ENCODE measurements at regions not wholly inside any gene's neighbourhood (a gene's known extent, or its start where the extent isn't known, plus 50 kb on each side); places are given as distances from the start of the nearest gene placed in this dataset.
"Not testable (repeated sequence)": the region's sequence is repeated elsewhere in the genome, so short reads cannot be mapped to it uniquely, and the experiment has no call there.

DNA sequence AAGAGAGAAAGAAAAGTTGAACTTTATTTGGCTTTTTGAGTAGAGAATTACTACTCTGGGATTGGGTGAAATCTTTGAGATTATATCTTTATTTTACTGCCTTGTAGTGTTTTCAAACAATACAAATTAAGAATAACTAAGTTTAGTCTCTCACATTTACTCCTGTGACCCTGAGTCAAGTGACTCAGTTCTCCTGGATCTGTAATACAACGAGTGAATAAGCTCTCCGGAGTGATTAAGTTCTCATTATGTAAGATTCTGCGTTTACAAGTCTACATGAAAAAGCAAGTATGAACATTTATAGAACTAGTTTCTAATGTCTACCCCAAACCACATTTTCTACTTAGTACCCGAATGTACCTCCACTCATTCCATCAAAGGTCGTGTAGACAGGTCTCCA, 165.5 kb upstream of the FOLH1 start:
- H3K27ac ChIP-seq (ENCODE audit: low read length in 2 of 2); H3K9me3 Mint-ChIP-seq (ENCODE audit: insufficient read depth); H2AFZ ChIP-seq (ENCODE audit: insufficient read depth, low read depth, low read length, poor library complexity, severe bottlenecking); H3K79me2 ChIP-seq (ENCODE audit: control insufficient read depth, insufficient read depth, low read length); H3K27me3 ChIP-seq (replicated peaks in 1 of 4; ENCODE audit: control extremely low read depth in 1 of 4, control insufficient read depth in 3 of 4, insufficient read depth in 4 of 4, low read length in 3 of 4); H3K9me3 ChIP-seq (ENCODE audit: control extremely low read depth in 1 of 3, control insufficient read depth in 2 of 3, insufficient read depth in 1 of 3, low read length in 2 of 3); intact Hi-C loops (cut with micrococcal nuclease); H3K27me3 Mint-ChIP-seq; H3K4me1 Mint-ChIP-seq; CTCF ChIA-PET; DNase-seq; H3K4me2 ChIP-seq (replicated peaks; ENCODE audit: low read depth, low read length, poor library complexity, severe bottlenecking); H3K9ac ChIP-seq (ENCODE audit: low read length); H4K20me1 ChIP-seq (ENCODE audit: control insufficient read depth, insufficient read depth, low read length, poor library complexity, severe bottlenecking); ATAC-seq (ENCODE audit: low read depth); POLR2A ChIA-PET; H3K4me3 ChIP-seq (ENCODE audit: control extremely low read depth in 1 of 5, extremely low read depth in 1 of 5, insufficient read depth in 1 of 5, low read depth in 2 of 5, low read length in 4 of 5); H3K36me3 ChIP-seq (replicated peaks in 1 of 2; ENCODE audit: control extremely low read depth in 1 of 2, control insufficient read depth in 1 of 2, extremely low read depth in 1 of 2, insufficient read depth in 2 of 2, low read length in 1 of 2); H3K4me3 Mint-ChIP-seq; H3K27ac Mint-ChIP-seq; H3K4me1 ChIP-seq (ENCODE audit: control insufficient read depth in 2 of 2, insufficient read depth in 2 of 2, low read length in 2 of 2): not testable (repeated sequence)
- no CpG with 5 or more reads among the region's 5 CpGs for WGBS (ENCODE audit: insufficient coverage)

DNA sequence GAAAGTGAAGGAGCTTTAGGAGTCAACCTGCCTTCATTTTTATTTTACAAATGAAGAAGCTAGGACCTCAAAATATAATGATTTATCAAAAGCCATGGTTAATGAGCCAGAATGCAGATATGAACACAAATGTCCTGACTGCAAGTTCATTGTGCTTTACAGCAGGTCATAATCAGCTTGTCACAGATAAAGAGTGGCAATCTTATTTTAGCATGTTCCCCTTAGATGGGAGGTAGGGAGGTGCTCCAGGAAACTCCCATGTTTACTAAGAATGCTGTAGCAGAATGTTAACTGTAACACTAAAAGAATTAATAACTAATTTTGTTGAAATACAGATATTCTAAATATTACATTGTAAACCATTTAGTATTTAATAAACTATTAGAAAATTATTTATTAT, 165.0 kb upstream of the FOLH1 start:
- H3K27ac ChIP-seq (ENCODE audit: low read length in 2 of 2); H4K20me1 ChIP-seq (ENCODE audit: control insufficient read depth, insufficient read depth, low read length, poor library complexity, severe bottlenecking); H3K4me2 ChIP-seq (replicated peaks; ENCODE audit: low read depth, low read length, poor library complexity, severe bottlenecking); H3K9me3 Mint-ChIP-seq (ENCODE audit: insufficient read depth); intact Hi-C loops (cut with micrococcal nuclease); H3K9me3 ChIP-seq (ENCODE audit: control extremely low read depth in 1 of 3, control insufficient read depth in 2 of 3, insufficient read depth in 1 of 3, low read length in 2 of 3); H3K9ac ChIP-seq (ENCODE audit: low read length); H3K27ac Mint-ChIP-seq; H3K4me3 Mint-ChIP-seq; POLR2A ChIA-PET; ATAC-seq (ENCODE audit: low read depth); H3K79me2 ChIP-seq (ENCODE audit: control insufficient read depth, insufficient read depth, low read length); H3K27me3 ChIP-seq (replicated peaks in 1 of 4; ENCODE audit: control extremely low read depth in 1 of 4, control insufficient read depth in 3 of 4, insufficient read depth in 4 of 4, low read length in 3 of 4); H3K4me1 Mint-ChIP-seq; H3K4me1 ChIP-seq (ENCODE audit: control insufficient read depth in 2 of 2, insufficient read depth in 2 of 2, low read length in 2 of 2); DNase-seq; H3K36me3 ChIP-seq (replicated peaks in 1 of 2; ENCODE audit: control extremely low read depth in 1 of 2, control insufficient read depth in 1 of 2, extremely low read depth in 1 of 2, insufficient read depth in 2 of 2, low read length in 1 of 2); CTCF ChIA-PET; H3K4me3 ChIP-seq (ENCODE audit: control extremely low read depth in 1 of 5, extremely low read depth in 1 of 5, insufficient read depth in 1 of 5, low read depth in 2 of 5, low read length in 4 of 5); H2AFZ ChIP-seq (ENCODE audit: insufficient read depth, low read depth, low read length, poor library complexity, severe bottlenecking); H3K27me3 Mint-ChIP-seq: not testable (repeated sequence)

DNA sequence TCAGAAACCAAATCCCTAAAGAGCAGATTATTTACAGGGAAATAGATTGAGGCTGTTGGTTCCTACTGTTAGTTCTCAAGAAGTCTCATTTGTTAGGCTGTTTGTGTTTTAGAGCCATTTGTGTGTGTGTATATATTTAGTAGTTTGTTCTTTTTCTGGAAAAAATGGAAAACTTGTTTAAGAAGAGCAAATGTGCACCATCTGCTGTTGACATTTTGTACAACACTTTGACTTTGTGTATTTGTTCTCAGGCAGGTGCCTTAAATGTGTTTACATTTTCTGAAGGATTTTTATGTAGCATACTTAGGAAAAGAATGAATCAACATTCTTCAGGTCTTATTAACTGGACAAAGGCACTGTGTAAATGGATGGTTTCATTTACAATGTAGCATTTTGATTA, 163.7 kb upstream of the FOLH1 start:
- H3K79me2 ChIP-seq (ENCODE audit: control insufficient read depth, insufficient read depth, low read length); H3K9ac ChIP-seq (ENCODE audit: low read length); ATAC-seq (ENCODE audit: low read depth); H3K27me3 Mint-ChIP-seq; POLR2A ChIA-PET; H3K4me3 ChIP-seq (ENCODE audit: control extremely low read depth in 1 of 5, extremely low read depth in 1 of 5, insufficient read depth in 1 of 5, low read depth in 2 of 5, low read length in 4 of 5); H2AFZ ChIP-seq (ENCODE audit: insufficient read depth, low read depth, low read length, poor library complexity, severe bottlenecking); H3K4me2 ChIP-seq (replicated peaks; ENCODE audit: low read depth, low read length, poor library complexity, severe bottlenecking); H3K4me3 Mint-ChIP-seq; H3K9me3 Mint-ChIP-seq (ENCODE audit: insufficient read depth); H3K9me3 ChIP-seq (ENCODE audit: control extremely low read depth in 1 of 3, control insufficient read depth in 2 of 3, insufficient read depth in 1 of 3, low read length in 2 of 3); H3K27ac Mint-ChIP-seq; H3K36me3 ChIP-seq (replicated peaks in 1 of 2; ENCODE audit: control extremely low read depth in 1 of 2, control insufficient read depth in 1 of 2, extremely low read depth in 1 of 2, insufficient read depth in 2 of 2, low read length in 1 of 2); intact Hi-C loops (cut with micrococcal nuclease); H4K20me1 ChIP-seq (ENCODE audit: control insufficient read depth, insufficient read depth, low read length, poor library complexity, severe bottlenecking); CTCF ChIA-PET; H3K27me3 ChIP-seq (replicated peaks in 1 of 4; ENCODE audit: control extremely low read depth in 1 of 4, control insufficient read depth in 3 of 4, insufficient read depth in 4 of 4, low read length in 3 of 4); H3K4me1 ChIP-seq (ENCODE audit: control insufficient read depth in 2 of 2, insufficient read depth in 2 of 2, low read length in 2 of 2); DNase-seq; H3K27ac ChIP-seq (ENCODE audit: low read length in 2 of 2); H3K4me1 Mint-ChIP-seq: not testable (repeated sequence)

- H3K27me3 ChIP-seq (replicated peaks in 1 of 4; ENCODE audit: control extremely low read depth in 1 of 4, control insufficient read depth in 3 of 4, insufficient read depth in 4 of 4, low read length in 3 of 4); H3K4me1 ChIP-seq (ENCODE audit: control insufficient read depth in 2 of 2, insufficient read depth in 2 of 2, low read length in 2 of 2); DNase-seq; H3K9me3 Mint-ChIP-seq (ENCODE audit: insufficient read depth); H3K9ac ChIP-seq (ENCODE audit: low read length); H3K4me1 Mint-ChIP-seq; ATAC-seq (ENCODE audit: low read depth); H3K27ac ChIP-seq (ENCODE audit: low read length in 2 of 2); H3K4me3 Mint-ChIP-seq; CTCF ChIA-PET; POLR2A ChIA-PET; H3K9me3 ChIP-seq (ENCODE audit: control extremely low read depth in 1 of 3, control insufficient read depth in 2 of 3, insufficient read depth in 1 of 3, low read length in 2 of 3); intact Hi-C loops (cut with micrococcal nuclease); H3K36me3 ChIP-seq (replicated peaks in 1 of 2; ENCODE audit: control extremely low read depth in 1 of 2, control insufficient read depth in 1 of 2, extremely low read depth in 1 of 2, insufficient read depth in 2 of 2, low read length in 1 of 2); H4K20me1 ChIP-seq (ENCODE audit: control insufficient read depth, insufficient read depth, low read length, poor library complexity, severe bottlenecking); H2AFZ ChIP-seq (ENCODE audit: insufficient read depth, low read depth, low read length, poor library complexity, severe bottlenecking); H3K27me3 Mint-ChIP-seq; H3K79me2 ChIP-seq (ENCODE audit: control insufficient read depth, insufficient read depth, low read length); H3K4me3 ChIP-seq (ENCODE audit: control extremely low read depth in 1 of 5, extremely low read depth in 1 of 5, insufficient read depth in 1 of 5, low read depth in 2 of 5, low read length in 4 of 5); H3K4me2 ChIP-seq (replicated peaks; ENCODE audit: low read depth, low read length, poor library complexity, severe bottlenecking); H3K27ac Mint-ChIP-seq: not testable (repeated sequence)
- no CpG with 5 or more reads among the region's 2 CpGs for WGBS (ENCODE audit: insufficient coverage)
Measured at GRCh38 chr11:49368556-49368955, 160.2 kb upstream of the FOLH1 start.
